ENCODE measurements at regions not wholly inside any gene's neighbourhood (a gene's known extent, or its start where the extent isn't known, plus 50 kb on each side); places are given as distances from the start of the nearest gene placed in this dataset.

DNA sequence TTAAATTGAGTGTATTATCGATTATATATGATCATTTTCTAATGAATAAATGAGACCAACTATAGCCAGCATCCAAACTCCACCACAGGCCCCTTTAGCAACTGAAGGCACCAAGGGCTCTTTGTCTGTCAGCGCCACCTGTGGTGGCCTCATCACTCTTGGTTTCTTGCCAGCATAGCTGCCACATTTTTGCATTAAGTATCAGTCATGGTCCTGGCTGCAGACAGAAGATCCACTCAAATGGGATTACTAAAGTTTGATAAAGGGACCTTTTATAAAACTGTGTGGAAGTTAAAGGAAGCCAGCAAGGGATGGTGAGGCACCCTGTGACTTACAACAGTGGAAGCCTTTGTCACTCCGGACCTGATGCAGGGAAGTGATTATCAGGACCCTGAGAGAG is 162.9 kb downstream of the C6orf118 start:
- no peak overlapping the region for H3K56ac ChIP-seq (ENCODE audit: insufficient read length, low read depth, low read length)
- no peaks in the 10 kb centered on the region for H3K79me1 ChIP-seq (ENCODE audit: insufficient read depth, low read depth, low read length, poor library complexity, severe bottlenecking)
- H3K27me3 ChIP-seq (ENCODE audit: insufficient read depth, low read length): no peaks in the 10 kb centered on the region
- H3K27ac ChIP-seq (ENCODE audit: insufficient read length, low read depth, low read length): no peak overlapping the region
- TF ChIP-seq CTCF (conservative IDR thresholded peaks at IDR 0.05): no peak
- no peak overlapping the region for H3K4me3 Mint-ChIP-seq
- no peak overlapping the region for H2BK12ac ChIP-seq (ENCODE audit: insufficient read length, low read depth, low read length)
- no peak overlapping the region for H2BK20ac ChIP-seq (ENCODE audit: low read depth, low read length, poor library complexity, severe bottlenecking)
- no peak overlapping the region for H2AFZ ChIP-seq (ENCODE audit: low read length)
- no peak overlapping the region for H3K4me2 ChIP-seq (ENCODE audit: insufficient read depth, insufficient read length, low read length)
- H4K5ac ChIP-seq (ENCODE audit: insufficient read length, low read depth, low read length): no peak overlapping the region
- H3K36me3 Mint-ChIP-seq (ENCODE audit: insufficient read depth in 1 of 3, low read depth in 3 of 3): 0 out of 7 replicates have a peak, but pooled peaks cover 0 to 1% (median 0%) of the 10 kb centered on the region in 3 experiments
- no peaks in the 10 kb centered on the region; the same call in none of the 2 replicates for H3K27me3 Mint-ChIP-seq (ENCODE audit: low read depth)
- H3K79me2 ChIP-seq (ENCODE audit: insufficient read depth, low read length): no peaks in the 10 kb centered on the region
- H3K23me2 ChIP-seq (ENCODE audit: insufficient read length, low read depth, low read length, poor library complexity, severe bottlenecking): no peaks in the 10 kb centered on the region
- H3K4me1 ChIP-seq (ENCODE audit: insufficient read depth, low read length): no peaks in the 10 kb centered on the region
- no peak overlapping the region for H2BK15ac ChIP-seq (ENCODE audit: low read depth, low read length)
- no peak overlapping the region for H3K18ac ChIP-seq (ENCODE audit: insufficient read length, low read depth, low read length)
- H3K4ac ChIP-seq (ENCODE audit: low read depth, low read length): no peak overlapping the region
- no peak overlapping the region for H3K14ac ChIP-seq (ENCODE audit: insufficient read depth, low read length)
- H3K9ac ChIP-seq (ENCODE audit: extremely low read depth, insufficient read length, low read length): no peak overlapping the region
- H3T11ph ChIP-seq (ENCODE audit: low read length): no peak overlapping the region
- H4K20me1 ChIP-seq (ENCODE audit: control insufficient read depth, insufficient read depth, insufficient read length): no peaks in the 10 kb centered on the region
- no peaks in the 10 kb centered on the region for H3K4me1 Mint-ChIP-seq
- H2BK5ac ChIP-seq (ENCODE audit: insufficient read length, low read length): no peak overlapping the region
- peaks cover 0 to 13% of the 10 kb centered on the region in 2 experiments; a peak in 3 of 5 replicates for H3K9me3 Mint-ChIP-seq
- H3K23ac ChIP-seq (ENCODE audit: insufficient read length, low read depth, low read length): no peak overlapping the region
- no peak overlapping the region for H4K91ac ChIP-seq (ENCODE audit: insufficient read length, low read depth, low read length)
- no peak overlapping the region for H3K27ac Mint-ChIP-seq
- no peaks in the 10 kb centered on the region for H3K9me3 ChIP-seq (ENCODE audit: control insufficient read depth, low read depth, low read length)
- no CpG with 5 or more reads among the region's 3 CpGs for WGBS (ENCODE audit: extremely low coverage, insufficient read length, low lambda C conversion rate)
- H4K8ac ChIP-seq (replicated peaks; ENCODE audit: insufficient read length, low read depth, low read length): no peak overlapping the region
- H2AK5ac ChIP-seq (ENCODE audit: insufficient read length, low read length): no peak overlapping the region
- no peak overlapping the region for H2BK120ac ChIP-seq (ENCODE audit: low read depth, low read length, poor library complexity, severe bottlenecking)
- no peak for DNase-seq

Measured in H9 (cell line).